PC-3 (cell line): ENCODE measurements at regions not wholly inside any gene's neighbourhood (a gene's known extent, or its start where the extent isn't known, plus 50 kb on each side); places are given as distances from the start of the nearest gene placed in this dataset.

Experiments
- ATAC-seq: fragments of 200-7000 bp; cut with Tn5 transposase; 2 replicates; pipeline ENCODE4 v1.9.1; 2020; ENCODE audit warnings: mild to moderate bottlenecking, moderate library complexity
- BruUV-seq: library from RNA; stranded (reverse); fragments of 400-500 nt; replicated peaks from 2 replicates; lab custom pipeline; 2021; lab: Mats Ljungman, UMichigan
- CTCF ChIA-PET: fragments of 300-600 bp; sonication (Branson Sonifier 250); formaldehyde crosslinking; loops from one replicate; lab custom pipeline; 2022; ENCODE audit warnings: antibody characterized with exemption; lab: Charles Lee
- POLR2A ChIA-PET: fragments of 300-600 bp; sonication (Branson Sonifier 250); formaldehyde crosslinking; loops from one replicate; lab custom pipeline; 2022; ENCODE audit warnings: antibody characterized with exemption; ENCODE audit not compliant: unreplicated experiment; lab: Charles Lee
- DNase-seq: peaks from one replicate; pipeline ENCODE4 v3.0.0-alpha.2; 2015
- H2AFZ ChIP-seq: fragments of 300-600 bp; sonication (generic); 2 replicates; pipeline ENCODE4 v1.6.0; 2016; ENCODE audit warnings: antibody characterized with exemption, low read length
- H3F3A ChIP-seq: fragments of 300-600 bp; sonication (generic); one replicate; pipeline ENCODE4 v1.6.0; 2017; ENCODE audit warnings: antibody characterized with exemption, low read length, control low read depth, mild to moderate bottlenecking; ENCODE audit not compliant: unreplicated experiment
- H3K27ac ChIP-seq: fragments of 300-600 bp; sonication (generic); 2 replicates; pipeline ENCODE4 v1.5.1; 2016; ENCODE audit warnings: mild to moderate bottlenecking, low read length
- H3K27me3 ChIP-seq: fragments of 300-600 bp; sonication (generic); 2 replicates; pipeline ENCODE4 v1.6.1; 2016; ENCODE audit warnings: low read length, mixed read lengths
- H3K36me3 ChIP-seq: fragments of 300-600 bp; sonication (generic); 2 replicates; pipeline ENCODE4 v1.6.1; 2016; ENCODE audit warnings: low read depth, mixed run types, low read length, mixed read lengths
- H3K4me1 ChIP-seq: fragments of 300-600 bp; sonication (generic); 2 replicates; pipeline ENCODE4 v1.5.1; 2016; ENCODE audit warnings: low read length; ENCODE audit not compliant: insufficient read depth
- H3K4me2 ChIP-seq: fragments of 300-600 bp; sonication (generic); 2 replicates; pipeline ENCODE4 v1.6.0; 2016; ENCODE audit warnings: low read length
- H3K4me3 ChIP-seq: fragments of 300-600 bp; sonication (generic); 2 replicates; pipeline ENCODE4 v1.5.1; 2016; ENCODE audit warnings: mild to moderate bottlenecking, low read length, mixed read lengths
- H3K79me2 ChIP-seq: fragments of 300-600 bp; sonication (generic); 2 replicates; pipeline ENCODE4 v1.6.1; 2017; ENCODE audit warnings: low read length, mixed read lengths
- H3K9ac ChIP-seq: fragments of 300-600 bp; sonication (generic); 2 replicates; pipeline ENCODE4 v1.6.0; 2016; ENCODE audit warnings: mild to moderate bottlenecking, low read length
- H3K9me2 ChIP-seq: fragments of 300-600 bp; sonication (generic); replicated peaks from 2 replicates; pipeline ENCODE4 v1.6.1; 2016; ENCODE audit warnings: mixed run types, low read length, mixed read lengths
- H3K9me3 ChIP-seq: fragments of 300-600 bp; sonication (generic); 2 replicates; pipeline ENCODE4 v1.6.1; 2016; ENCODE audit warnings: low read length, mixed read lengths
- H4K20me1 ChIP-seq: fragments of 300-600 bp; sonication (generic); 2 replicates; pipeline ENCODE4 v1.6.1; 2016; ENCODE audit warnings: low read length, mixed read lengths
- EZH2 ChIP-seq: fragments of 300-600 bp; sonication (generic); IDR thresholded peaks from one replicate; pipeline ENCODE4 v1.6.1; 2017; ENCODE audit warnings: antibody characterized with exemption, mild to moderate bottlenecking, low read length; ENCODE audit not compliant: unreplicated experiment
- EZH2phosphoT487 ChIP-seq: fragments of 300-600 bp; sonication (generic); IDR thresholded peaks from 2 replicates; pipeline ENCODE4 v1.6.1; 2018; ENCODE audit warnings: mild to moderate bottlenecking, antibody characterized with exemption, low read length, borderline replicate concordance
- intact Hi-C: fragments of 100-400 bp; cut with micrococcal nuclease; formaldehyde crosslinking; loops from 2 replicates; pipeline ENCODE4 v1.9.0; 2023
- TF ChIP-seq, protein P1 (sequence below): fragments of 300-600 bp; sonication (generic); conservative IDR thresholded peaks from 2 replicates; pipeline ENCODE4 v1.5.1; 2017; ENCODE audit warnings: antibody characterized with exemption, low read depth, mild to moderate bottlenecking, low read length

GRCh38 chr4:178966644-178967043, 1524.4 kb upstream of the AGA start:
- peak; percentile 44 for DNase-seq
- TF ChIP-seq, protein P1, sequence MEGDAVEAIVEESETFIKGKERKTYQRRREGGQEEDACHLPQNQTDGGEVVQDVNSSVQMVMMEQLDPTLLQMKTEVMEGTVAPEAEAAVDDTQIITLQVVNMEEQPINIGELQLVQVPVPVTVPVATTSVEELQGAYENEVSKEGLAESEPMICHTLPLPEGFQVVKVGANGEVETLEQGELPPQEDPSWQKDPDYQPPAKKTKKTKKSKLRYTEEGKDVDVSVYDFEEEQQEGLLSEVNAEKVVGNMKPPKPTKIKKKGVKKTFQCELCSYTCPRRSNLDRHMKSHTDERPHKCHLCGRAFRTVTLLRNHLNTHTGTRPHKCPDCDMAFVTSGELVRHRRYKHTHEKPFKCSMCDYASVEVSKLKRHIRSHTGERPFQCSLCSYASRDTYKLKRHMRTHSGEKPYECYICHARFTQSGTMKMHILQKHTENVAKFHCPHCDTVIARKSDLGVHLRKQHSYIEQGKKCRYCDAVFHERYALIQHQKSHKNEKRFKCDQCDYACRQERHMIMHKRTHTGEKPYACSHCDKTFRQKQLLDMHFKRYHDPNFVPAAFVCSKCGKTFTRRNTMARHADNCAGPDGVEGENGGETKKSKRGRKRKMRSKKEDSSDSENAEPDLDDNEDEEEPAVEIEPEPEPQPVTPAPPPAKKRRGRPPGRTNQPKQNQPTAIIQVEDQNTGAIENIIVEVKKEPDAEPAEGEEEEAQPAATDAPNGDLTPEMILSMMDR: no peak
- TF ChIP-seq EZH2phosphoT487: no peak
- Histone ChIP-seq H3K27me3 (no peaks in the 10 kb centered on the region), H3K4me1 (peaks cover 11% of the 10 kb centered on the region), H3K4me3 (peak overlapping the region; percentile 40; the same call in 1 of the 2 replicates), H3K9ac (no peak overlapping the region), H4K20me1 (no peaks in the 10 kb centered on the region), H3F3A (no peaks in the 10 kb centered on the region), H3K27ac (peak overlapping the region; percentile 69), H3K4me2 (peak overlapping the region; percentile 53), H2AFZ (no peak overlapping the region), H3K9me2 (no peaks in the 10 kb centered on the region), H3K36me3 (no peaks in the 10 kb centered on the region), H3K9me3 (no peaks in the 10 kb centered on the region), H3K79me2 (no peaks in the 10 kb centered on the region)
- no TSS peak for BruUV-seq
- POLR2A ChIA-PET: no interaction called here
- CTCF ChIA-PET: no interaction called here
- intact Hi-C loops: no loop called here
- peak; percentile 67 for ATAC-seq

GRCh38 chr4:178970433-178971140, 1528.3 kb upstream of the AGA start:
- Histone ChIP-seq H3K36me3 (no peaks in the 10 kb centered on the region), H2AFZ (no peak overlapping the region), H3K27ac (no peak overlapping the region), H3F3A (no peaks in the 10 kb centered on the region), H3K9me2 (no peaks in the 10 kb centered on the region), H3K4me3 (no peak overlapping the region), H3K4me1 (peaks cover 11% of the 10 kb centered on the region), H3K27me3 (no peaks in the 10 kb centered on the region), H3K79me2 (no peaks in the 10 kb centered on the region), H3K4me2 (no peak overlapping the region), H3K9ac (no peak overlapping the region), H3K9me3 (no peaks in the 10 kb centered on the region), H4K20me1 (no peaks in the 10 kb centered on the region)
- ATAC-seq (no peak), DNase-seq (no peak)
- no TSS peak for BruUV-seq
- ChIA-PET POLR2A (no interaction called here), CTCF (no interaction called here)
- no peak for TF ChIP-seq EZH2phosphoT487
- no peak for TF ChIP-seq EZH2
- TF ChIP-seq, protein P1: no peak
- intact Hi-C loops: no loop called here

- ATAC-seq (no peak), DNase-seq (no peak)
- H2AFZ ChIP-seq: no peak overlapping the region
- BruUV-seq: no TSS peak
- no peaks in the 10 kb centered on the region for H3K4me1 ChIP-seq
- H3F3A ChIP-seq: no peaks in the 10 kb centered on the region
- no peaks in the 10 kb centered on the region for H3K9me2 ChIP-seq
- H3K79me2 ChIP-seq: no peaks in the 10 kb centered on the region
- intact Hi-C loops: no loop called here
- H4K20me1 ChIP-seq: no peaks in the 10 kb centered on the region
- H3K27me3 ChIP-seq: no peaks in the 10 kb centered on the region
- H3K4me3 ChIP-seq: no peak overlapping the region
- H3K9me3 ChIP-seq: no peaks in the 10 kb centered on the region
- no peak overlapping the region for H3K27ac ChIP-seq
- no peaks in the 10 kb centered on the region for H3K36me3 ChIP-seq
- ChIA-PET CTCF (no interaction called here), POLR2A (no interaction called here)
- no peak overlapping the region for H3K9ac ChIP-seq
- TF ChIP-seq EZH2phosphoT487 (no peak), EZH2 (no peak)
- TF ChIP-seq, protein P1: no peak
- no peak overlapping the region for H3K4me2 ChIP-seq
Measured at GRCh38 chr4:178976861-178977260, 1534.6 kb upstream of the AGA start.
